ENCODE measurements at regions not wholly inside any gene's neighbourhood (a gene's known extent, or its start where the extent isn't known, plus 50 kb on each side); places are given as distances from the start of the nearest gene placed in this dataset.
"Not testable (repeated sequence)": the region's sequence is repeated elsewhere in the genome, so short reads cannot be mapped to it uniquely, and the experiment has no call there.

DNA sequence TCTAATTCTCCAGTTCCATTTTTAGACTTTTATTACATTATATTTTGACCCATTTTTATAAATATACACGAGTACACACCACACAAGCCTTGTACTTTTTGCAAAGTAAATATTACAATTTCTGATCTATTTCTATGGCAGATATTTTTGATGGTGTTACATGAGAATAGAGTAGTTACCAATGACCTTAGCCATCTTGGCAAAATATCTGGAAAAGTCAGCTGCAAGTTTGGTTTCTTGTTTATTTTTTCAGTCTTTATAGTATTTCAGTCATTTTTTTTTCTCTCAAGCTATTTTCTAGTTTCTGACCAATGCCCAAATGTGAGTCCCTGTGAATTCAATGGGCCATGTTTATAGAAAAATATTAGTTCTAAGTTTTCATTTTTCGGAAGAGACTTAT is 64.0 kb upstream of the TMC1 start:
- TF ChIP-seq EP300 (IDR thresholded peaks at IDR 0.05) (no peak), POLR2A (IDR thresholded peaks at IDR 0.05) (no peak), POLR2AphosphoS5 (IDR thresholded peaks at IDR 0.05) (no peak), CTCF (IDR thresholded peaks at IDR 0.05) (no peak)

GRCh38 chr9:72454871-72455491 is 66.4 kb upstream of the TMC1 start:
- TF ChIP-seq EP300 (IDR thresholded peaks at IDR 0.05) (no peak), POLR2A (IDR thresholded peaks at IDR 0.05) (no peak), CTCF (IDR thresholded peaks at IDR 0.05) (no peak), POLR2AphosphoS5 (IDR thresholded peaks at IDR 0.05) (no peak)
- Histone ChIP-seq H3K36me3 (no peaks in the 10 kb centered on the region), H3K4me1 (no peaks in the 10 kb centered on the region), H3K27ac (no peak overlapping the region), H3K4me3 (no peak overlapping the region), H3K9me3 (no peaks in the 10 kb centered on the region), H3K27me3 (no peaks in the 10 kb centered on the region)
- DNase-seq, result no peak
- WGBS, 2 donors, result 69 to 78% methylated on average over 2 of the region's 2 CpGs
- intact Hi-C loops (cut with DNase I), result no loop called here

More for the DNA sequence above, 64.0 kb upstream of the TMC1 start:
- intact Hi-C loops (cut with DNase I), result no loop called here
- 87 to 89% methylated on average over 2 of the region's 2 CpGs for WGBS, 2 donors
- no peaks in the 10 kb centered on the region for H3K4me1 ChIP-seq
- H3K4me3 ChIP-seq, result no peak overlapping the region
- H3K27me3 ChIP-seq, result no peaks in the 10 kb centered on the region
- H3K36me3 ChIP-seq, result no peaks in the 10 kb centered on the region
- H3K27ac ChIP-seq, result no peak overlapping the region
- H3K9me3 ChIP-seq, result no peaks in the 10 kb centered on the region
- DNase-seq, result no peak

DNA sequence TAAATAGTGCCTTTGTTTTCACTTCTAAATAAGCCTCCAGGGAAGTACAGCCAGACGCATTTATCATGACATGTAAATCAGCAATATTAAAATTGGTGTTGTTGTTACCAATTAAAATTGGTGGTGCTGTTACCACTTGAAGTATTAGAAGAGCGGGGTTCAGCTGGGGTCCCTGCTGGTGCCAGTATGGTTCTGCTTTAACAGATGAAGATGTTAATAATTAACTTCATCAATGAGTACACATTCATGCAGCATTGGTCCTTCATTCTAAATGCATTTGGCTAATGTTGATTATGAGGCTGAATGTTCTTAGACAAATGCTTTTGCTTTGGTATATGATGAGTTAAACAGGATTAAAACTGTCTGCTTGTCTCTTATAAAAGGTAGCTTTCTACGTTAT is 67.6 kb upstream of the TMC1 start:
- Histone ChIP-seq H3K4me1 (no peaks in the 10 kb centered on the region), H3K27ac (no peak overlapping the region), H3K27me3 (no peaks in the 10 kb centered on the region), H3K9me3 (no peaks in the 10 kb centered on the region), H3K4me3 (no peak overlapping the region), H3K36me3 (no peaks in the 10 kb centered on the region)
- WGBS, 2 donors, result 93% methylated on average over 3 of the region's 3 CpGs
- no peak for DNase-seq
- intact Hi-C loops (cut with DNase I), result no loop called here
- no peak for TF ChIP-seq EP300 (IDR thresholded peaks at IDR 0.05)
- no peak for TF ChIP-seq POLR2A (IDR thresholded peaks at IDR 0.05)
- no peak for TF ChIP-seq CTCF (IDR thresholded peaks at IDR 0.05)
- TF ChIP-seq POLR2AphosphoS5 (IDR thresholded peaks at IDR 0.05), result no peak

GRCh38 chr9:72446241-72446640 is 75.2 kb upstream of the TMC1 start:
- intact Hi-C loops (cut with DNase I); H3K27me3 ChIP-seq; H3K9me3 ChIP-seq; DNase-seq; H3K36me3 ChIP-seq; H3K27ac ChIP-seq; H3K4me3 ChIP-seq: not testable (repeated sequence)
- H3K4me1 ChIP-seq, result peaks cover 0 to 16% (median 9%) of the 10 kb centered on the region in 4 donors
- WGBS, 2 donors, result 92% methylated on average over 5 of the region's 5 CpGs

- no peaks in the 10 kb centered on the region for H3K27me3 ChIP-seq
- H3K36me3 ChIP-seq, result no peaks in the 10 kb centered on the region
- DNase-seq, result no peak
- peaks cover 0 to 16% (median 9%) of the 10 kb centered on the region in 4 donors for H3K4me1 ChIP-seq
- no peak for TF ChIP-seq CTCF (IDR thresholded peaks at IDR 0.05)
- no peak for TF ChIP-seq EP300 (IDR thresholded peaks at IDR 0.05)
- TF ChIP-seq POLR2AphosphoS5 (IDR thresholded peaks at IDR 0.05), result no peak
- TF ChIP-seq POLR2A (IDR thresholded peaks at IDR 0.05), result no peak
- H3K9me3 ChIP-seq, result no peaks in the 10 kb centered on the region
- intact Hi-C loops (cut with DNase I), result no loop called here
- H3K27ac ChIP-seq, result no peak overlapping the region
- WGBS, 2 donors, result 93 to 94% methylated on average over 2 of the region's 2 CpGs
- H3K4me3 ChIP-seq, result no peak overlapping the region
Observed at GRCh38 chr9:72445306-72445995, 76.0 kb upstream of the TMC1 start.

Data from sigmoid colon (tissue), 6 donors.